ENCODE measurements at regions not wholly inside any gene's neighbourhood (a gene's known extent, or its start where the extent isn't known, plus 50 kb on each side); places are given as distances from the start of the nearest gene placed in this dataset.

DNA sequence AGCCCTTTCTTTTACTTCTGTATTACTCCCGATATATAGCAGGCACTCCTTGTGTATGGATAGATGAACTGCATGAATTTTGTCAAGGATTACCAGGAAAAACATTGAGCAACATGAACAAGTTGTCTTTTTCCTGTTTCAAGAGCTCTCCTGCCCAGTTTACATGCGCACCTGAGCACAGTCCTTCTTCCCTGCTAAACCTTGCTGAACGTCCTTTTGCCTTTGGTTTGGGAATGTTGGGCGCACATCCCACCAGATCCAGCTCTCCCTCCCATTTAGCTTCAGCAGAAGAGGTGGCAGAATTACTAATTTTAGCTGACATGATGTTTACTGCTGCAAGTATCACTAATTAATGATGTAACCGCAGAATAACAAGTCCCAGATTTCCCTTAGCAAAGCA lies 121.4 kb upstream of the TMCC3 start:
- 51% methylated on average over 5 of the region's 5 CpGs for WGBS (ENCODE audit: missing lambda C conversion rate)
- H3K4me1 ChIP-seq = no peaks in the 10 kb centered on the region
- H3K27ac ChIP-seq = no peak overlapping the region
- no peak overlapping the region for H3K4me2 ChIP-seq
- no peak for TF ChIP-seq POLR2AphosphoS2 (conservative IDR thresholded peaks at IDR 0.05; ENCODE audit: low read length)
- TF ChIP-seq, protein P1, sequence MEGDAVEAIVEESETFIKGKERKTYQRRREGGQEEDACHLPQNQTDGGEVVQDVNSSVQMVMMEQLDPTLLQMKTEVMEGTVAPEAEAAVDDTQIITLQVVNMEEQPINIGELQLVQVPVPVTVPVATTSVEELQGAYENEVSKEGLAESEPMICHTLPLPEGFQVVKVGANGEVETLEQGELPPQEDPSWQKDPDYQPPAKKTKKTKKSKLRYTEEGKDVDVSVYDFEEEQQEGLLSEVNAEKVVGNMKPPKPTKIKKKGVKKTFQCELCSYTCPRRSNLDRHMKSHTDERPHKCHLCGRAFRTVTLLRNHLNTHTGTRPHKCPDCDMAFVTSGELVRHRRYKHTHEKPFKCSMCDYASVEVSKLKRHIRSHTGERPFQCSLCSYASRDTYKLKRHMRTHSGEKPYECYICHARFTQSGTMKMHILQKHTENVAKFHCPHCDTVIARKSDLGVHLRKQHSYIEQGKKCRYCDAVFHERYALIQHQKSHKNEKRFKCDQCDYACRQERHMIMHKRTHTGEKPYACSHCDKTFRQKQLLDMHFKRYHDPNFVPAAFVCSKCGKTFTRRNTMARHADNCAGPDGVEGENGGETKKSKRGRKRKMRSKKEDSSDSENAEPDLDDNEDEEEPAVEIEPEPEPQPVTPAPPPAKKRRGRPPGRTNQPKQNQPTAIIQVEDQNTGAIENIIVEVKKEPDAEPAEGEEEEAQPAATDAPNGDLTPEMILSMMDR (IDR thresholded peaks at IDR 0.05) = no peak
- TF ChIP-seq PHF8 (IDR thresholded peaks at IDR 0.05; ENCODE audit: borderline replicate concordance, low read depth) = no peak
- TF ChIP-seq MAFK (IDR thresholded peaks at IDR 0.05; ENCODE audit: partially characterized antibody) = peak; percentile 26
- TF ChIP-seq SMC3 (IDR thresholded peaks at IDR 0.05) = no peak
- TF ChIP-seq CBX8 (IDR thresholded peaks at IDR 0.05) = no peak
- no peak for TF ChIP-seq HOXB5 (CRISPR knock-in tag; IDR thresholded peaks at IDR 0.05)
- H3K4me3 ChIP-seq = no peak overlapping the region
- ATAC-seq (no peak), DNase-seq (ENCODE audit: low read depth in 1 of 2, low spot score in 1 of 2) (no peak), FAIRE-seq (no peak)
- H3K9me3 ChIP-seq = no peaks in the 10 kb centered on the region
- ChIA-PET POLR2A (no interaction called here), CTCF (interaction anchor here (2.0 kb wide), 1 partner anchor 8 kb away, joined by 4 read pairs; no protein-coding TSS in a partner anchor)

DNA sequence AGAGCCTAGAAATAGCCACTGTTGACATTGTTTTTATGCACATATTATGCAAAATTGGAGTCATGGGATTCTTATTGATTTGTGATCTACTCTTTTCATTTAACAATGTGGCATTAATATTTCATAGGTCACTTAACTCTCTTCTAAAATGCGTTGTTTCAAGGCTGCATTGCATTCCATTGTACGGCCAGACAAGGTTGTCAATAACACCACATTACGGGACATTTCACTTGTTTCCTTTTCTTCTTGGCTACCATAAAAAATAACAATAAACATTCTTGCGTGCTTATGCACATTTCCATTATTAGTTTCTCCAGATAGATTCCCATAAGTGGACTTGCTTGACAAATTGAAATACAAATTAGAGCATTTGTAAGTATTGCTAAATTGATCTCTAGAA lies 120.8 kb upstream of the TMCC3 start:
- DNase-seq (ENCODE audit: low read depth in 1 of 2, low spot score in 1 of 2) (no peak), ATAC-seq (no peak), FAIRE-seq (no peak)
- Histone ChIP-seq H3K9me3 (no peaks in the 10 kb centered on the region), H3K4me2 (no peak overlapping the region), H3K4me3 (no peak overlapping the region), H3K4me1 (no peaks in the 10 kb centered on the region), H3K27ac (no peak overlapping the region)
- ChIA-PET POLR2A (no interaction called here), CTCF (interaction anchor here (2.0 kb wide), 1 partner anchor 7 kb away, joined by 4 read pairs; no protein-coding TSS in a partner anchor)
- 75% methylated on average over 4 of the region's 4 CpGs for WGBS (ENCODE audit: missing lambda C conversion rate)
- TF ChIP-seq GATA3 (IDR thresholded peaks at IDR 0.05; ENCODE audit: borderline replicate concordance) (no peak), RAD21 (conservative IDR thresholded peaks at IDR 0.05 in 1 of 2, IDR thresholded peaks at IDR 0.05 in 1 of 2) (no peak), RCOR1 (IDR thresholded peaks at IDR 0.05; ENCODE audit: low read depth, low read length) (no peak)

DNA sequence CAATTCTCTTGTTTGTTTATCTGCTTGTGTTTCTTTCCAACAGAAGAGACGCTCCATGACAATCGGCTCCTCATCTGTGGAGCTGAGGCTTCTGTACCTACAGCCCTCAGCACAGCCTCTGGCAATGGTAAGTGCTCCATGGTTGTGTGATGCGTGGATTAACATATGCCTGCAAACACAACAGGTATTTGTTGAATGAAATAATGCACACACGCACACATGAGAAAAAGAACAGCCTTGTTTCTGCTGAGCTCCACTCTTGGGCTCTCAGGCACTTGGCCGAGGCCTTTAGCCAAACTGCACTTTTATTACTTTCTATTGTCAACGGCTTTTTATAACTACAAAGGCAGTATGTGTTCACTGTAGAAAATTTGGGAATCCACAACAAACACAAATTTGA lies 120.4 kb upstream of the TMCC3 start:
- no peak for FAIRE-seq
- Histone ChIP-seq H3K4me3 (no peak overlapping the region), H3K4me2 (no peak overlapping the region), H3K4me1 (no peaks in the 10 kb centered on the region), H3K27ac (no peak overlapping the region), H3K9me3 (no peaks in the 10 kb centered on the region)
- CTCF ChIA-PET = no interaction called here
- POLR2A ChIA-PET = no interaction called here
- WGBS (ENCODE audit: missing lambda C conversion rate) = 64% methylated on average over 6 of the region's 6 CpGs
- no peak for ATAC-seq
- no peak for DNase-seq (ENCODE audit: low read depth in 1 of 2, low spot score in 1 of 2)
- TF ChIP-seq ZSCAN20 (CRISPR knock-in tag; IDR thresholded peaks at IDR 0.05) = no peak
- TF ChIP-seq, protein P2, sequence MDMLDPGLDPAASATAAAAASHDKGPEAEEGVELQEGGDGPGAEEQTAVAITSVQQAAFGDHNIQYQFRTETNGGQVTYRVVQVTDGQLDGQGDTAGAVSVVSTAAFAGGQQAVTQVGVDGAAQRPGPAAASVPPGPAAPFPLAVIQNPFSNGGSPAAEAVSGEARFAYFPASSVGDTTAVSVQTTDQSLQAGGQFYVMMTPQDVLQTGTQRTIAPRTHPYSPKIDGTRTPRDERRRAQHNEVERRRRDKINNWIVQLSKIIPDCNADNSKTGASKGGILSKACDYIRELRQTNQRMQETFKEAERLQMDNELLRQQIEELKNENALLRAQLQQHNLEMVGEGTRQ (IDR thresholded peaks at IDR 0.05) = no peak
- TF ChIP-seq, protein P1 (IDR thresholded peaks at IDR 0.05) = no peak
- no peak for TF ChIP-seq POLR2AphosphoS2 (conservative IDR thresholded peaks at IDR 0.05; ENCODE audit: low read length)
- TF ChIP-seq ZNF302 (CRISPR knock-in tag; IDR thresholded peaks at IDR 0.05) = no peak
- TF ChIP-seq, protein P3, sequence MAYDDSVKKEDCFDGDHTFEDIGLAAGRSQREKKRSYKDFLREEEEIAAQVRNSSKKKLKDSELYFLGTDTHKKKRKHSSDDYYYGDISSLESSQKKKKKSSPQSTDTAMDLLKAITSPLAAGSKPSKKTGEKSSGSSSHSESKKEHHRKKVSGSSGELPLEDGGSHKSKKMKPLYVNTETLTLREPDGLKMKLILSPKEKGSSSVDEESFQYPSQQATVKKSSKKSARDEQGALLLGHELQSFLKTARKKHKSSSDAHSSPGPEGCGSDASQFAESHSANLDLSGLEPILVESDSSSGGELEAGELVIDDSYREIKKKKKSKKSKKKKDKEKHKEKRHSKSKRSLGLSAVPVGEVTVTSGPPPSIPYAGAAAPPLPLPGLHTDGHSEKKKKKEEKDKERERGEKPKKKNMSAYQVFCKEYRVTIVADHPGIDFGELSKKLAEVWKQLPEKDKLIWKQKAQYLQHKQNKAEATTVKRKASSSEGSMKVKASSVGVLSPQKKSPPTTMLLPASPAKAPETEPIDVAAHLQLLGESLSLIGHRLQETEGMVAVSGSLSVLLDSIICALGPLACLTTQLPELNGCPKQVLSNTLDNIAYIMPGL (CRISPR knock-in tag; IDR thresholded peaks at IDR 0.05; ENCODE audit: borderline replicate concordance) = no peak
- TF ChIP-seq RCOR1 (IDR thresholded peaks at IDR 0.05; ENCODE audit: low read depth, low read length) = no peak
- no peak for TF ChIP-seq TFCP2L1 (CRISPR knock-in tag; IDR thresholded peaks at IDR 0.05)
- TF ChIP-seq SREBF2 (IDR thresholded peaks at IDR 0.05) = no peak
- TF ChIP-seq EP300 (IDR thresholded peaks at IDR 0.05) = no peak
- TF ChIP-seq, protein P4, sequence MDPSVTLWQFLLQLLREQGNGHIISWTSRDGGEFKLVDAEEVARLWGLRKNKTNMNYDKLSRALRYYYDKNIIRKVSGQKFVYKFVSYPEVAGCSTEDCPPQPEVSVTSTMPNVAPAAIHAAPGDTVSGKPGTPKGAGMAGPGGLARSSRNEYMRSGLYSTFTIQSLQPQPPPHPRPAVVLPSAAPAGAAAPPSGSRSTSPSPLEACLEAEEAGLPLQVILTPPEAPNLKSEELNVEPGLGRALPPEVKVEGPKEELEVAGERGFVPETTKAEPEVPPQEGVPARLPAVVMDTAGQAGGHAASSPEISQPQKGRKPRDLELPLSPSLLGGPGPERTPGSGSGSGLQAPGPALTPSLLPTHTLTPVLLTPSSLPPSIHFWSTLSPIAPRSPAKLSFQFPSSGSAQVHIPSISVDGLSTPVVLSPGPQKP (IDR thresholded peaks at IDR 0.05; ENCODE audit: low read depth, low read length) = no peak
- TF ChIP-seq HOXB5 (CRISPR knock-in tag; IDR thresholded peaks at IDR 0.05) = no peak
- no peak for TF ChIP-seq GATA3 (IDR thresholded peaks at IDR 0.05; ENCODE audit: borderline replicate concordance)
- TF ChIP-seq, protein P5, sequence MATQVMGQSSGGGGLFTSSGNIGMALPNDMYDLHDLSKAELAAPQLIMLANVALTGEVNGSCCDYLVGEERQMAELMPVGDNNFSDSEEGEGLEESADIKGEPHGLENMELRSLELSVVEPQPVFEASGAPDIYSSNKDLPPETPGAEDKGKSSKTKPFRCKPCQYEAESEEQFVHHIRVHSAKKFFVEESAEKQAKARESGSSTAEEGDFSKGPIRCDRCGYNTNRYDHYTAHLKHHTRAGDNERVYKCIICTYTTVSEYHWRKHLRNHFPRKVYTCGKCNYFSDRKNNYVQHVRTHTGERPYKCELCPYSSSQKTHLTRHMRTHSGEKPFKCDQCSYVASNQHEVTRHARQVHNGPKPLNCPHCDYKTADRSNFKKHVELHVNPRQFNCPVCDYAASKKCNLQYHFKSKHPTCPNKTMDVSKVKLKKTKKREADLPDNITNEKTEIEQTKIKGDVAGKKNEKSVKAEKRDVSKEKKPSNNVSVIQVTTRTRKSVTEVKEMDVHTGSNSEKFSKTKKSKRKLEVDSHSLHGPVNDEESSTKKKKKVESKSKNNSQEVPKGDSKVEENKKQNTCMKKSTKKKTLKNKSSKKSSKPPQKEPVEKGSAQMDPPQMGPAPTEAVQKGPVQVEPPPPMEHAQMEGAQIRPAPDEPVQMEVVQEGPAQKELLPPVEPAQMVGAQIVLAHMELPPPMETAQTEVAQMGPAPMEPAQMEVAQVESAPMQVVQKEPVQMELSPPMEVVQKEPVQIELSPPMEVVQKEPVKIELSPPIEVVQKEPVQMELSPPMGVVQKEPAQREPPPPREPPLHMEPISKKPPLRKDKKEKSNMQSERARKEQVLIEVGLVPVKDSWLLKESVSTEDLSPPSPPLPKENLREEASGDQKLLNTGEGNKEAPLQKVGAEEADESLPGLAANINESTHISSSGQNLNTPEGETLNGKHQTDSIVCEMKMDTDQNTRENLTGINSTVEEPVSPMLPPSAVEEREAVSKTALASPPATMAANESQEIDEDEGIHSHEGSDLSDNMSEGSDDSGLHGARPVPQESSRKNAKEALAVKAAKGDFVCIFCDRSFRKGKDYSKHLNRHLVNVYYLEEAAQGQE (IDR thresholded peaks at IDR 0.05) = no peak
- no peak for TF ChIP-seq NR3C1 (IDR thresholded peaks at IDR 0.05)
- TF ChIP-seq FOSB (CRISPR knock-in tag; IDR thresholded peaks at IDR 0.05) = no peak
- TF ChIP-seq CHD2 (IDR thresholded peaks at IDR 0.05; ENCODE audit: low read length, partially characterized antibody) = no peak
